Embryonic facial prominence (tissue), 1 donor: ENCODE measurements at regions not wholly inside any gene's neighbourhood (a gene's known extent, or its start where the extent isn't known, plus 50 kb on each side); places are given as distances from the start of the nearest gene placed in this dataset.
A peak's percentile ranks its signal among the peaks of the same experiment; 100 is the strongest.

Experiments used
- DNase-seq: peaks from one replicate; pipeline ENCODE4 v3.0.0-alpha.2; 2016; ENCODE audit errors: extremely low spot score

- no peak for DNase-seq
Measured at GRCh38 chr7:25500393-25500921, 272.2 kb upstream of the NPVF start.

GRCh38 chr7:25503306-25503705 lies 275.0 kb upstream of the NPVF start:
- DNase-seq = peak; percentile 62

GRCh38 chr7:25512061-25512687 lies 283.9 kb upstream of the NPVF start:
- DNase-seq = no peak

GRCh38 chr7:25515633-25516275 lies 287.5 kb upstream of the NPVF start:
- no peak for DNase-seq

GRCh38 chr7:25517906-25518305 lies 289.6 kb upstream of the NPVF start:
- no peak for DNase-seq

GRCh38 chr7:25520017-25520416 lies 291.7 kb upstream of the NPVF start:
- no peak for DNase-seq

GRCh38 chr7:25520516-25520915 lies 292.2 kb upstream of the NPVF start:
- no peak for DNase-seq

- DNase-seq = no peak
Measured at GRCh38 chr7:25521236-25521635, 292.9 kb upstream of the NPVF start.

- no peak for DNase-seq
Measured at GRCh38 chr7:25522727-25523126, 294.4 kb upstream of the NPVF start.

- DNase-seq = no peak
Measured at GRCh38 chr7:25527665-25528170, 299.4 kb upstream of the NPVF start.

GRCh38 chr7:25529320-25529719 lies 301.0 kb upstream of the NPVF start:
- no peak for DNase-seq

GRCh38 chr7:25536851-25537250 lies 308.6 kb upstream of the NPVF start:
- no peak for DNase-seq

GRCh38 chr7:25537662-25538375 lies 309.5 kb upstream of the NPVF start:
- no peak for DNase-seq

- DNase-seq = no peak
Measured at GRCh38 chr7:25541094-25541821, 313.0 kb upstream of the NPVF start.

GRCh38 chr7:25541877-25542276 lies 313.6 kb upstream of the NPVF start:
- DNase-seq = no peak

GRCh38 chr7:25543210-25543609 lies 314.9 kb upstream of the NPVF start:
- DNase-seq = no peak

- no peak for DNase-seq
Measured at GRCh38 chr7:25543798-25544197, 315.5 kb upstream of the NPVF start.

GRCh38 chr7:25544254-25544653 lies 316.0 kb upstream of the NPVF start:
- DNase-seq = no peak

- no peak for DNase-seq
Measured at GRCh38 chr7:25545124-25546008, 317.1 kb upstream of the NPVF start.

- DNase-seq = no peak
Measured at GRCh38 chr7:25546306-25546705, 318.0 kb upstream of the NPVF start.
